ENCODE measurements at regions not wholly inside any gene's neighbourhood (a gene's known extent, or its start where the extent isn't known, plus 50 kb on each side); places are given as distances from the start of the nearest gene placed in this dataset.

DNA sequence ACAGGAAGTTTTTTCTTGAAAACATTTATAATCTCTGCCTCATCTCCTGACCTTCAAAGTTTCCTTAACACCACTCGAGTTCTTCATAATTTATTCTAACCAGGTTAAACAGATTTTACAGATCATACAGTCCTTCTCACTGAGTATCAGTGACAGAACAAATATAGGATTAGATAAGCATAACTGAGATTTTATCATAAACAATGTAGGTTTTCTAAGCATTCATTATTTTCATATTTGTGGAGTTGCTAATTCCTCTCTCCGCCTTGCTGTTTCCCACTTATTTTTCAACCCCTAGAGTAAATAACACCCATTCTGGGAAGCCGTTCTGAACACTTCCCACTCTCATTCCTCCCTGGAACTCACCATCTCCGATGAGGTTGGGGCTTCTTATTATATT is 229.9 kb downstream of the HACE1 start (continued):
- TF ChIP-seq, protein P1, sequence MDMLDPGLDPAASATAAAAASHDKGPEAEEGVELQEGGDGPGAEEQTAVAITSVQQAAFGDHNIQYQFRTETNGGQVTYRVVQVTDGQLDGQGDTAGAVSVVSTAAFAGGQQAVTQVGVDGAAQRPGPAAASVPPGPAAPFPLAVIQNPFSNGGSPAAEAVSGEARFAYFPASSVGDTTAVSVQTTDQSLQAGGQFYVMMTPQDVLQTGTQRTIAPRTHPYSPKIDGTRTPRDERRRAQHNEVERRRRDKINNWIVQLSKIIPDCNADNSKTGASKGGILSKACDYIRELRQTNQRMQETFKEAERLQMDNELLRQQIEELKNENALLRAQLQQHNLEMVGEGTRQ (IDR thresholded peaks at IDR 0.05; ENCODE audit: borderline replicate concordance, low read depth, low read length): no peak

GRCh38 chr6:104625536-104625935 is 234.2 kb downstream of the HACE1 start:
- Histone ChIP-seq H3K27me3 (ENCODE audit: insufficient read depth) (no peaks in the 10 kb centered on the region), H3K9me2 (no peaks in the 10 kb centered on the region), H2AFZ (ENCODE audit: low read depth) (no peak overlapping the region), H3K9me3 (no peaks in the 10 kb centered on the region), H3K4me3 (ENCODE audit: low read depth in 2 of 2, low read length in 1 of 2) (no peak overlapping the region), H3F3A (replicated peaks; ENCODE audit: insufficient read depth) (no peaks in the 10 kb centered on the region), H3K36me3 (replicated peaks in 1 of 2; ENCODE audit: control insufficient read depth in 1 of 2, insufficient read depth in 2 of 2, low read length in 1 of 2) (no peaks in the 10 kb centered on the region), H3K4me1 (ENCODE audit: control insufficient read depth in 1 of 2, insufficient read depth in 2 of 2, low read depth in 1 of 2, low read length in 1 of 2) (no peaks in the 10 kb centered on the region), H3K27ac (ENCODE audit: low read depth in 2 of 2, low read length in 1 of 2) (no peak overlapping the region), H3K4me2 (no peak overlapping the region), H3K9ac (no peak overlapping the region), H4K20me1 (ENCODE audit: insufficient read depth) (no peaks in the 10 kb centered on the region), H3K79me2 (ENCODE audit: insufficient read depth) (no peaks in the 10 kb centered on the region)
- WGBS (ENCODE audit: low lambda C conversion rate): 83% methylated on average over 4 of the region's 5 CpGs
- CTCF ChIA-PET: interaction anchor here (1.0 kb wide), 1 partner anchor 10 kb away, joined by 3 read pairs; no protein-coding TSS in a partner anchor
- TF ChIP-seq GATA2 (CRISPR knock-in tag; IDR thresholded peaks at IDR 0.05) (no peak), TEAD4 (IDR thresholded peaks at IDR 0.05; ENCODE audit: borderline replicate concordance, insufficient read depth) (no peak), RFX5 (IDR thresholded peaks at IDR 0.05; ENCODE audit: low read length) (no peak), RXRA (IDR thresholded peaks at IDR 0.05; ENCODE audit: borderline replicate concordance, low read depth) (no peak), NRF1 (IDR thresholded peaks at IDR 0.05; ENCODE audit: low read depth, low read length) (no peak), JUND (IDR thresholded peaks at IDR 0.05) (no peak), FOSL2 (IDR thresholded peaks at IDR 0.05; ENCODE audit: borderline replicate concordance, low read depth) (no peak), MXI1 (IDR thresholded peaks at IDR 0.05; ENCODE audit: low read depth, low read length) (no peak), RCOR1 (IDR thresholded peaks at IDR 0.05; ENCODE audit: low read length) (no peak), FOXM1 (IDR thresholded peaks at IDR 0.05; ENCODE audit: low read depth) (no peak), EP300 (IDR thresholded peaks at IDR 0.05; ENCODE audit: borderline replicate concordance in 1 of 2, low read depth in 1 of 2, low read length in 1 of 2) (no peak), RAD21 (IDR thresholded peaks at IDR 0.05; ENCODE audit: low read length) (no peak), SIN3A (IDR thresholded peaks at IDR 0.05; ENCODE audit: borderline replicate concordance, low read depth, low read length) (no peak), SMC3 (IDR thresholded peaks at IDR 0.05; ENCODE audit: low read depth, low read length) (no peak), ELF1 (IDR thresholded peaks at IDR 0.05) (no peak)
- TF ChIP-seq, protein P2, sequence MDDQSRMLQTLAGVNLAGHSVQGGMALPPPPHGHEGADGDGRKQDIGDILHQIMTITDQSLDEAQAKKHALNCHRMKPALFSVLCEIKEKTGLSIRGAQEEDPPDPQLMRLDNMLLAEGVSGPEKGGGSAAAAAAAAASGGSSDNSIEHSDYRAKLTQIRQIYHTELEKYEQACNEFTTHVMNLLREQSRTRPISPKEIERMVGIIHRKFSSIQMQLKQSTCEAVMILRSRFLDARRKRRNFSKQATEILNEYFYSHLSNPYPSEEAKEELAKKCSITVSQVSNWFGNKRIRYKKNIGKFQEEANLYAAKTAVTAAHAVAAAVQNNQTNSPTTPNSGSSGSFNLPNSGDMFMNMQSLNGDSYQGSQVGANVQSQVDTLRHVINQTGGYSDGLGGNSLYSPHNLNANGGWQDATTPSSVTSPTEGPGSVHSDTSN (IDR thresholded peaks at IDR 0.05): no peak
- TF ChIP-seq, protein P1 (IDR thresholded peaks at IDR 0.05; ENCODE audit: borderline replicate concordance, low read depth, low read length): no peak
- no peak for DNase-seq
- POLR2A ChIA-PET: no interaction called here
